ENCODE measurements at regions not wholly inside any gene's neighbourhood (a gene's known extent, or its start where the extent isn't known, plus 50 kb on each side); places are given as distances from the start of the nearest gene placed in this dataset.

- DNase-seq (no peak), FAIRE-seq (no peak)
- Histone ChIP-seq H3K36me3 (ENCODE audit: control insufficient read depth in 2 of 3, insufficient read depth in 3 of 3, low read length in 3 of 3) (no peaks in the 10 kb centered on the region), H3K9ac (ENCODE audit: low read length in 3 of 3) (no peak overlapping the region), H3K27me3 (ENCODE audit: control insufficient read depth, insufficient read depth, low read length) (no peaks in the 10 kb centered on the region), H3K4me3 (ENCODE audit: low read length in 3 of 3) (no peak overlapping the region), H3K9me3 (ENCODE audit: control insufficient read depth in 2 of 3, insufficient read depth in 1 of 3, low read length in 3 of 3) (no peaks in the 10 kb centered on the region), H3K4me1 (ENCODE audit: control insufficient read depth in 2 of 3, insufficient read depth in 2 of 3, low read depth in 1 of 3, low read length in 3 of 3) (no peaks in the 10 kb centered on the region), H3K27ac (ENCODE audit: low read depth in 2 of 2, low read length in 2 of 2) (no peak overlapping the region)
- TF ChIP-seq, protein P1, sequence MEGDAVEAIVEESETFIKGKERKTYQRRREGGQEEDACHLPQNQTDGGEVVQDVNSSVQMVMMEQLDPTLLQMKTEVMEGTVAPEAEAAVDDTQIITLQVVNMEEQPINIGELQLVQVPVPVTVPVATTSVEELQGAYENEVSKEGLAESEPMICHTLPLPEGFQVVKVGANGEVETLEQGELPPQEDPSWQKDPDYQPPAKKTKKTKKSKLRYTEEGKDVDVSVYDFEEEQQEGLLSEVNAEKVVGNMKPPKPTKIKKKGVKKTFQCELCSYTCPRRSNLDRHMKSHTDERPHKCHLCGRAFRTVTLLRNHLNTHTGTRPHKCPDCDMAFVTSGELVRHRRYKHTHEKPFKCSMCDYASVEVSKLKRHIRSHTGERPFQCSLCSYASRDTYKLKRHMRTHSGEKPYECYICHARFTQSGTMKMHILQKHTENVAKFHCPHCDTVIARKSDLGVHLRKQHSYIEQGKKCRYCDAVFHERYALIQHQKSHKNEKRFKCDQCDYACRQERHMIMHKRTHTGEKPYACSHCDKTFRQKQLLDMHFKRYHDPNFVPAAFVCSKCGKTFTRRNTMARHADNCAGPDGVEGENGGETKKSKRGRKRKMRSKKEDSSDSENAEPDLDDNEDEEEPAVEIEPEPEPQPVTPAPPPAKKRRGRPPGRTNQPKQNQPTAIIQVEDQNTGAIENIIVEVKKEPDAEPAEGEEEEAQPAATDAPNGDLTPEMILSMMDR (IDR thresholded peaks at IDR 0.05; ENCODE audit: borderline replicate concordance, extremely low read depth, insufficient read depth): no peak
- intact Hi-C loops (cut with DNase I): no loop called here
Observed at GRCh38 chrX:98141466-98141865, 1257.8 kb downstream of the RPA4 start.

- H3K9ac ChIP-seq (ENCODE audit: low read length in 3 of 3): no peak overlapping the region
- no peaks in the 10 kb centered on the region for H3K27me3 ChIP-seq (ENCODE audit: control insufficient read depth, insufficient read depth, low read length)
- TF ChIP-seq, protein P1 (IDR thresholded peaks at IDR 0.05; ENCODE audit: borderline replicate concordance, extremely low read depth, insufficient read depth): no peak
- no peaks in the 10 kb centered on the region for H3K9me3 ChIP-seq (ENCODE audit: control insufficient read depth in 2 of 3, insufficient read depth in 1 of 3, low read length in 3 of 3)
- no peak for FAIRE-seq
- no peak overlapping the region for H3K27ac ChIP-seq (ENCODE audit: low read depth in 2 of 2, low read length in 2 of 2)
- H3K4me3 ChIP-seq (ENCODE audit: low read length in 3 of 3): no peak overlapping the region
- DNase-seq: no peak
- H3K4me1 ChIP-seq (ENCODE audit: control insufficient read depth in 2 of 3, insufficient read depth in 2 of 3, low read depth in 1 of 3, low read length in 3 of 3): no peaks in the 10 kb centered on the region
- intact Hi-C loops (cut with DNase I): no loop called here
- H3K36me3 ChIP-seq (ENCODE audit: control insufficient read depth in 2 of 3, insufficient read depth in 3 of 3, low read length in 3 of 3): no peaks in the 10 kb centered on the region
Observed at GRCh38 chrX:98191003-98191402, 1307.3 kb downstream of the RPA4 start.

- FAIRE-seq: no peak
- TF ChIP-seq, protein P1 (IDR thresholded peaks at IDR 0.05; ENCODE audit: borderline replicate concordance, extremely low read depth, insufficient read depth): no peak
- Histone ChIP-seq H3K36me3 (ENCODE audit: control insufficient read depth in 2 of 3, insufficient read depth in 3 of 3, low read length in 3 of 3) (no peaks in the 10 kb centered on the region), H3K9ac (ENCODE audit: low read length in 3 of 3) (no peak overlapping the region), H3K27ac (ENCODE audit: low read depth in 2 of 2, low read length in 2 of 2) (no peak overlapping the region), H3K9me3 (ENCODE audit: control insufficient read depth in 2 of 3, insufficient read depth in 1 of 3, low read length in 3 of 3) (no peaks in the 10 kb centered on the region), H3K27me3 (ENCODE audit: control insufficient read depth, insufficient read depth, low read length) (no peaks in the 10 kb centered on the region), H3K4me3 (ENCODE audit: low read length in 3 of 3) (no peak overlapping the region), H3K4me1 (ENCODE audit: control insufficient read depth in 2 of 3, insufficient read depth in 2 of 3, low read depth in 1 of 3, low read length in 3 of 3) (no peaks in the 10 kb centered on the region)
- DNase-seq: no peak
- intact Hi-C loops (cut with DNase I): no loop called here
Observed at GRCh38 chrX:98194036-98194435, 1310.3 kb downstream of the RPA4 start.

DNA sequence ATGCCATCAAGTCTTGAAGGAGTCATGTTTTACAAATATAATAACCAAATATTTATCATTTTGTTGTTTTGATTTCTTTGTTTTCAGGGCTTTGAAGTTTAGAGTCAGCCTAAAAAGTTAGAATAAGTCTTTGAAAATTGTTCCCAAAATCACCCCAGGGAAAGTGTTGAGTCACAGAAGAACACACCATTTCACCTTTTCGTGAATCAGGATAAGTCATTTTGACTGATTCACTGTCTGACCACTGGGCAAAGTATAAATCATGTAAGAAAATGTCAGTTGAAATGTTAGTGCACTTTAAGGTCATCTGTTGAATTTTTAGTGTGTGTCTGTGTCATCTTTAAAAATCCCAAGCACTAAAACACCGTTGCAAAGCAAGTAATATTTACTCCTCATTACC is 1320.1 kb downstream of the RPA4 start:
- no peaks in the 10 kb centered on the region for H3K4me1 ChIP-seq (ENCODE audit: control insufficient read depth in 2 of 3, insufficient read depth in 2 of 3, low read depth in 1 of 3, low read length in 3 of 3)
- no peak overlapping the region for H3K27ac ChIP-seq (ENCODE audit: low read depth in 2 of 2, low read length in 2 of 2)
- no peaks in the 10 kb centered on the region for H3K9me3 ChIP-seq (ENCODE audit: control insufficient read depth in 2 of 3, insufficient read depth in 1 of 3, low read length in 3 of 3)
- no peak overlapping the region for H3K9ac ChIP-seq (ENCODE audit: low read length in 3 of 3)
- DNase-seq (no peak), FAIRE-seq (no peak)
- intact Hi-C loops (cut with DNase I): no loop called here
- no peaks in the 10 kb centered on the region for H3K27me3 ChIP-seq (ENCODE audit: control insufficient read depth, insufficient read depth, low read length)
- TF ChIP-seq, protein P1 (IDR thresholded peaks at IDR 0.05; ENCODE audit: borderline replicate concordance, extremely low read depth, insufficient read depth): no peak
- no peak overlapping the region for H3K4me3 ChIP-seq (ENCODE audit: low read length in 3 of 3)
- H3K36me3 ChIP-seq (ENCODE audit: control insufficient read depth in 2 of 3, insufficient read depth in 3 of 3, low read length in 3 of 3): no peaks in the 10 kb centered on the region

Data from kidney (tissue), 13 donors.